ENCODE measurements at regions not wholly inside any gene's neighbourhood (a gene's known extent, or its start where the extent isn't known, plus 50 kb on each side); places are given as distances from the start of the nearest gene placed in this dataset.

DNA sequence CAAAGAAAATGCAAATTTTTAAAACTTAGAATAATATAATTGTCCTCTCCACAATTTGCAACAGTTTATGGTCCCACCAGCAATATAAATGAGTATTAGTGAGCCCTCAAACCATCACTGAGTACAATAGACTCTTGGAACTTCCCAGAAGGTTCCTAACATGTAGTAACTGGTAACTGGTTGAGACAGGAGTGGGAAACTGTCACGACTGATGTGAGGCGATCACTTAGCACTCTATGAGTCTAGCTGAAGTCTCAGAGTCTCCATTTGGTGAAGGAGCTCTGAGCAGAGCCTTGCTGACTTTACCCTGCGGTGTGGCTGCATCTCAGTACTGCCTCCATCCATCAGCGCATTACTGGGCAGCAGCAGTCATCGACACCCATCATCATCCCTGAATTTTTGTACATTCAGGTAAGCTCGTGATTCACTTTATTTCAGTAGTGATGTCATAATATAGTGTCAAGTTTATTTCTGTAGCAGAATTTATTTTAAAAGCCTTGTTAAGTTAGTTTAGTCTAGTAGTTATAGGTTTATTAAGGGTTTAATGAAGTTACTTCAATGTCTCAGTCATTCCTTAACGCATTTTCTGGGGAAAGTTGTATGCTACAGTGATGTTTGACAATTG is 76.6 kb upstream of the ABCA1 start:
- TF ChIP-seq EP300 (IDR thresholded peaks at IDR 0.05; ENCODE audit: low read depth) (no peak), POLR2AphosphoS5 (IDR thresholded peaks at IDR 0.05) (no peak), POLR2A (IDR thresholded peaks at IDR 0.05) (no peak)
- TF ChIP-seq, protein P1, sequence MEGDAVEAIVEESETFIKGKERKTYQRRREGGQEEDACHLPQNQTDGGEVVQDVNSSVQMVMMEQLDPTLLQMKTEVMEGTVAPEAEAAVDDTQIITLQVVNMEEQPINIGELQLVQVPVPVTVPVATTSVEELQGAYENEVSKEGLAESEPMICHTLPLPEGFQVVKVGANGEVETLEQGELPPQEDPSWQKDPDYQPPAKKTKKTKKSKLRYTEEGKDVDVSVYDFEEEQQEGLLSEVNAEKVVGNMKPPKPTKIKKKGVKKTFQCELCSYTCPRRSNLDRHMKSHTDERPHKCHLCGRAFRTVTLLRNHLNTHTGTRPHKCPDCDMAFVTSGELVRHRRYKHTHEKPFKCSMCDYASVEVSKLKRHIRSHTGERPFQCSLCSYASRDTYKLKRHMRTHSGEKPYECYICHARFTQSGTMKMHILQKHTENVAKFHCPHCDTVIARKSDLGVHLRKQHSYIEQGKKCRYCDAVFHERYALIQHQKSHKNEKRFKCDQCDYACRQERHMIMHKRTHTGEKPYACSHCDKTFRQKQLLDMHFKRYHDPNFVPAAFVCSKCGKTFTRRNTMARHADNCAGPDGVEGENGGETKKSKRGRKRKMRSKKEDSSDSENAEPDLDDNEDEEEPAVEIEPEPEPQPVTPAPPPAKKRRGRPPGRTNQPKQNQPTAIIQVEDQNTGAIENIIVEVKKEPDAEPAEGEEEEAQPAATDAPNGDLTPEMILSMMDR (IDR thresholded peaks at IDR 0.05), result no peak
